GM21381 (cell line): ENCODE measurements at regions not wholly inside any gene's neighbourhood (a gene's known extent, or its start where the extent isn't known, plus 50 kb on each side); places are given as distances from the start of the nearest gene placed in this dataset.

Experiments
- ATAC-seq: cut with Tn5 transposase; IDR thresholded peaks from one replicate; pipeline ENCODE4 v1.9.1; 2021; ENCODE audit warnings: mild to moderate bottlenecking, moderate library complexity; ENCODE audit not compliant: unreplicated experiment

DNA sequence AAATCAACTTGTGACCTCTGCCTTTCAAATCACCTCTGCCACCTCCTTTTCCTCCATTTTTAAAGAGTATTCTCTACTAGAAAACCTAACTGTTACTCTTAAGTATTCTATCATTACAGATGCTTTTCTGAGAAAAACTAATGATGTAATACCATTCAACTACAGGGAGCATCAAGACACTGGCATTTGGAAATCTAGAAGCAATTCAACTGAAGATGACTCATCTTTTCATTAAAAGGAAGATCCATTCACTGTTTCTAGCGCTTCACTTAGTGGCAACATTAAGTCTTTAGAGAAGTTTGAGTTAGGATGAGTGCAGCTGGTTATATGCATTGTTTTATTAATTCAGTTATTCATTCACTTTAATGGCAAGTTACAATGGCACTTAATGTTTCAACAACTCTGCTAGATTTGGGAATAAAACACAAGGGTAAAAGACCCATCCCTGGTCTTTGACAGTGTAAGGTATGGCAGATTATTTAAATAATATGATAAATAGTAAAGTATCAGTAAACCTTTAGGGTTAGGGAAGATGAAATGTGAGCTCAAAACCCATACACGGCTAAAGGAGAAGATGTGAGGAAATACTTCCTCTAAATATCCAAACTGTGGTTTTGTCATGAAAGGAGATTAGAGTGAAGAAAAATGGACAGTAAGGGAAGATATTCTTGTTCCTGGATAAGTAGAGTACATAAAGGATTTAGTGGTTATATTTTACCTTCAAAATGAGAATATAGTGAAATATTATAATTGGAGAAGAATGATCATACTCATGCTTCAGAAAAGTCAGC lies 61.7 kb downstream of the KCNJ2 start:
- no peak for ATAC-seq

DNA sequence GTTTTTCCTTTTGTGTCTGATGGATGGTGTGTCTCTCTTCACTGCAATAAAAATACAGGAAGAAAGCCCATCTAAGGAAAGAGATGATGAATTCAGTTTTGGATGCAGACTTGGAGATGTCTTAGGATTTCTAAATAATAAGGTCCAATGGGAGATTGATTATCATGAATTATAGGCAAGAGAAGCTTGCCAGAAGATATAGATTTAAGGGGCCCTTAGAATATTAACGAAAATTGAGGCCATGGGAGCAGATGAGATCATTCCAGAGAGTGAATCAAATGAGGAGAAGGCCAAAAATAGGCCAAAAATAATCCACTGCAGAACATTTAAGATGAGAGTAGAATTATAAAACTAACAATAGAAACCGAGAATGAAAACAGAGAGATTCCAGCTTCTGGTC lies 63.1 kb downstream of the KCNJ2 start:
- ATAC-seq = no peak

DNA sequence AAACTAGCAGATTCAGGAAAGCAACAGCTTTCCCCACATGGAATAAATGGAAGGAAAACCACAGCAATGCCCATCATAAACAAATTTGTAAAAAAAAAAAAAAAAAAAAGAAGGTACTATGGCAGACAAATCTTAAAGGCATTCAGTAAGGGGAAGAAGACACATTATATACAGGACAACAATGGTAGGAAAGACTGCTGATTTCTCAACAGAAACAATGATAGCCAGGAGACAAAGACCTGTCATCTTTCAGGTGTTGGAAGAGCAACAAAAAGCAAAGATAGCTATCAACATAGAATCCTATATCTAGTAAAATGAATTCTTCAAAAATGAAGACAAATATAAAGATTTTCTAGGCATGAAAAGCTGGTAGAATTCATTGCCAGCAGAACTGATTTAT lies 65.9 kb downstream of the KCNJ2 start:
- ATAC-seq = no peak

DNA sequence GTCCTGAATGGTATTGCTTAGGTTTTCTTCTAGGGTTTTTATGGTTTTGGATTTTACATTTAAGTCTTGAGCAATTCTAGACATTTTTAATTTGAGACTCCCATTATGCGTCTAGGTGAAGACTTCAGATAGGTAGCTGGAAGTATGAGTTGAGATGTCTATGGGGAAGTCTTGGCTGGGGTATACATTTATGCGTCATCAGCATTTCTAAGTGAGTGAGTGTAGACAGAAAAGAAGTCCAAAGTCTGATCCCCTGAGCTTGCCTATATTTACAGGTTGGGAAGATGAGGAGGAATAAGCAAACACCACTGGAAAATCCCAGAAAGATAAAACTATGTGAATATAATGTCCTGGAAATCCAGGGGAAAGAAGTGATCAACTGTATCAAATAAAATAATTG lies 68.9 kb downstream of the KCNJ2 start:
- no peak for ATAC-seq

DNA sequence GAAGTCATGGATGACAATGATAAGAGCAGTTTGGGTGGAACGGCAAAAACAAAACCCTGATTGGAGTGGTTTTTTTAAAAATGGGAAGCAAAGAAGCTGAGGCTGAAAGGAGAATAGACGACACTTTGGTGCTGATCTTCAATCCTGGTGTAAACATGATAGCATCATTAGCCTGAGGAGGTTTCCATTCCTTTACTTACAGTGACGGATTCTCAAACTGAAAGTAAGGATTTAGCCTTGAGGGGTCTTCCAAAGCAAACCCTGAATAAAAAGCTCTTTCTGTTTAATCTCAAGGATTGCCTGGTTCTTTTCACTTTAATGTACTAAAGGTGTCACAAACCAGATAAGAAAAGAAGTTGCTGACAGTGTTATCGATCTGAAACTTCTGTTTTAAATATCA lies 69.3 kb downstream of the KCNJ2 start:
- ATAC-seq = no peak

DNA sequence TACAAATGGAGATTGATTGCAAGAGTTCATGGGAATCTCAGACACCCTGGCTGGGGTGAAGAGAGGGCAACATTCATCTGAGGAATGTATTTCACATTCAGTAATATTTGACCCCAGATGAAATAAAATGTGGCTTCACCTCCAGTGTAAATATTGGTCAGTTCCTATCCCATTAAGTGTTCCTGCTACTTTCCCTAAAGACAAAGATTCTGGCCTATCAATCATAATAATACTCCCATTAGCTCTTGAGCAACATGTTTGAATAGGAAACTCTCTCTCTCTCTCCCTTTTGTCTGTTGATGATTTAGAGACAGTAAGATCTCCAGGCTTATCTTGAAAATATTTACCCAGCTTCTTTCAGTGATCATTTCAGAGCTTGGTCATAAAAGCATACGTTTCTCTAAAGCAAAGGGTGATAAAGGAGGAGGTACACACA lies 70.1 kb downstream of the KCNJ2 start:
- no peak for ATAC-seq

DNA sequence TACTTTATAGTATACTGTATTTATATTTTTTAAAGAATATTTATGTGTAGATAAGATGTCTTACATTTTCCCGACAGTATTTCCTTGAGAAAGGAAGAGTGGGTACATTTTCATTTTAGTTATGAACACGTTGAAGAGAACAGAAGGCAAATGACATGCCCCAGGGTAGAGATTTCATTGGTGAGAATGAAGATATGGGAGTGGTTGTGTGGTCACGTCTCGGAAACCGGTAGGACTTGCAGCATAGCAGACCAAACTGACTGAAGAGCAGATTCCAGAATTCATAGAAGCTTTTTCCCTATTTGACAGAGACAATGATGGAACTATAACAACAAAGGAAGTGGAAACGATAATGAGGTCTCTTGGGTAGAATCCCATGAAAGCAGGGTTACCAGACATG lies 71.7 kb downstream of the KCNJ2 start:
- no peak for ATAC-seq

DNA sequence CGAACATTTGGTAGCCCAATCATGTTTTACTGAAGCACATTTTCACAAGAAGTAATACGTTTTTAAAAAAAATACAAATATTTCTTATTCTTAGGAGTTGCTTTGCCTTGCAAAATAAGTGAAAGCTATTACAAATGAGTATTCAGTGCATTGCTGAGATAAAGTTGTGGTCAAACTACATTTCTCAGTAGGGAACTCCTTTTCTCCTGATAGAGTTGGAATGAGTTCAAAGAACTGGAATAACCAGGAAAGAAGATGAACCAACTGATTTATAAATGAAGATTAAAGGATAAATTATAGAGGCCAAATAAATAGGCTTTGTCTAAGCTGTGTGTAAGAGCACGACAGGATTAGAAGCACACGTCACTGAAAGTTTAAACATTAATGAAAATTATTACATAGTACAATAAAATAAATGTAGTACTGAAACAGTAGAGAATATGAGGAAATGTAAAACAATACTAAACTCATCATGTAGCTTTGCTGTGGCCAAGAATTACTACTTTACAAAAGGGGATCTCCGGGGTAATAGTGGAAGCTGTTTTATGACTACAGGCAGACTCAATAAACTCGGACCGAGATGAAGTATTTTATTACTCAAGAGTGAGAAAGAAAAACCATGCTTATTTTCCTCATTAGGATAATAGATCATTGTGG lies 73.6 kb downstream of the KCNJ2 start:
- ATAC-seq = no peak

DNA sequence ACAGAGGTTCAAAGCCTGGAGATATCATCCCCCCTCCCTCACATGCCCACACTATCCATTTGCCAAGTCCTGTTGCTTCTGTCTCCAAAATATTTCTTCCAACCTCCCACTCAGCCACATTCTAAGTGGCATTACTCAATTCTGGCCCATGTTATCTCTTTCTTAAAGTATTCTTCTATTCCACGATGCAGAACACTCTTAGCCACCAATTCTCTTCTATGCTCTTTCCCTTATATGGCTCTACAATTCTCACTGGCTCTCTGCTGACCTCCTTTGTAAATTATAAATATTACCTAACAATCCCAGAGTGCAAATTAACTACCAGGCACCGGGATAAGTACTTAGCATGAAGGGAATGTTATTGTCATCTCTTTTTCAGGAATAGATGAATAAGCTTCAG lies 82.4 kb downstream of the KCNJ2 start:
- no peak for ATAC-seq

DNA sequence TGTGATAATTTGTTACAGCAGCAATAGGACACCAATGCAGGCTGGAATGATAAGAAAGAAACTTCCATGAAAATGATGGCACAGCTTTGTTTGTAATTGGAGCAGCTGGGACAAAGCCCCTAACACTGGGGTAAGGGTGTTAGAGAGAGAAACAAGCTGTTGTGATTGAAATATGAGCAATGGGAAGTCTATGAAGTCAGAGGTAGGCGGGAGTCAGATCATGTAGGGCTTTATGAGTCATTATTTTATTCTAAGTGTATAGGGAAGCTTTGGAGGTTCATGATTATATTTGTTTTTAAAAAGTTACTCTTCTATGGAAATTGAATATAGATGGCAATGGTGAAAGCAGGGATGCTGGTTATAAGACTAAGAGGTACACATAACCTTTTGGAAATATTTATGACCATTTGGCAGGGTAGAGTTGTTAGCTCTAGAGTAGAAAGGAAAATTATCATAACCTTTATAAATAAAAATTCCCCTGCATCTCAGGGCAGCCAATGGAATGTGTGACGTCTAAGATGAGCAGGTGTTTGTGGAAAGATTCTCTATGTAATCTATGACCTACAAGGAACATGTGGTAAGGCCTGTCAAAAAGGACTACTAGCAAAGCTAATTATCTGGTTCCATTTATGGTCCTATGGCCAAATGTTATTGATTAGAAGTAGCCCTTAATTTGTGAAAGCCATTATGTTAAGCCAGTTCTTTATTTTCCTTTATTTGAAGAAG lies 85.6 kb downstream of the KCNJ2 start:
- ATAC-seq = no peak

DNA sequence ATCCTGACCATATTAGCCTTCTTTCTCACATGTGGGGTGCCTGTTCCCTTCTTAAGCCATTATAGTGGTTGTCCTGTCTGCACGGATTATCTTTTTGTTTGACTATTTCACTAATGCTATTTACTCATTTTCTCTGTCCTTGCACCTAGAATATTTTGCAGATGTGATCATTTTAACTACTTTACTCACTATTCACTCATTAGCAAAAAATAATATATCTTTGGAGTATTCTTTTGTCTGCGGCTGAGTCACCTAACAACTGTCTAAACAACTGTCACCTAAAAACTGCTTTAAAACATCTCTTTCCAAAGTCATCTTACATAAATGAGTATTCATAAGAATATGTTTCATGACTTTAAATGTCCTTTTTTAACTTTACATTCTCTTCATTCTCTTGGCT lies 87.4 kb downstream of the KCNJ2 start:
- no peak for ATAC-seq

DNA sequence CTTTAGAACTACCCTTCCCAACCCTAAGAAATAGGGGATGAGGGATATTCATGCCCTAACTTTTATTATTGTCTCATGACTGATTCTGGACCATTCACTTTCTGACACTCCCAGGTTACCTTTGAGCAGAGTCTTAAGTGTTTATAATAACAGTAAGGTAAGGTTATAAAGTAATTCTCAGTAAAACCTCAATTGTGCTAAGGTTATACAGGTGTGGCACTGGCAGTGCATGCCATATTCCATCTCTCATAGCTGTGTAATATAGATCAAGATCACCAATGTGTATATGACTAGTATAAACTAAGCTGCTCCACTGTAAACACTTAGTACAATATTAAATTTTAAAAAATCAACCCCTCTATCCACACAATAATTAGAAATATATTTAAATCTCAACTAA lies 89.1 kb downstream of the KCNJ2 start:
- no peak for ATAC-seq

DNA sequence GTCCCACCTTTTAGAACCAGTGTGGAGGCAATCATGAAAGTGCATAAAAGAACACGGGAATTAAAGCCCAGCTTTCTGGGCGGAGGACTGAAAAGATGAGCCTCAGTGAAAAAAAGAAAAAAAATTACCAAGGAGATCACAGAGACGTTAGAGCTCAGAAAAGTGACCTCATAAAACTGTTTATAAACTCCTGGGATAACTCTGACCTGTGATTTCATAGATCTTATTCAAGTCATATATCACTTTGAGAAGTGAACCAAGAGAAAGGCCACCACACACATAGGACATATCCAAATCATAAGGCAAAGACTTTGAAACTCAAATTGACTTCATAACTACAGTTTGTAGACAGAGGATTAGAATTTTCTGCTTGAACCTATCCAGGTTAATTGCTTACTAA lies 90.1 kb downstream of the KCNJ2 start:
- no peak for ATAC-seq

DNA sequence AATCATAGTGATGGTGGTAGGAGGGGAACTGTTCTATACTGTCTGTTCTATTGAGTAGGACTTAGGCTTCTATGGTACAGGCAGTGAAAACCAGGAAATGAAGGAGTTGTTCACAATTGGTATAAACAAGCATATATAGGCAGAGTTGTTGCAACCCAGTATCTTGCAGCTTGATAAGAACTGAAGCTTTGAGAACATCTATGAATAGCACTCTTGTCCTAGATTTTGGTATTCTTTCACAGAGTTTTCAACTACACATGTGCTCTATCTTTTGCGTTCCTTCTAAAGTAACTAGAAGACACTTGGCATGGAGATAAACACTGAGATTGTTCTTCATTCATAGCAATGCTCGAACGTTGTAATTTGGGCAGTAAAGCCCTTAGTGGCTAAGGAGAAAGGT lies 91.8 kb downstream of the KCNJ2 start:
- no peak for ATAC-seq

DNA sequence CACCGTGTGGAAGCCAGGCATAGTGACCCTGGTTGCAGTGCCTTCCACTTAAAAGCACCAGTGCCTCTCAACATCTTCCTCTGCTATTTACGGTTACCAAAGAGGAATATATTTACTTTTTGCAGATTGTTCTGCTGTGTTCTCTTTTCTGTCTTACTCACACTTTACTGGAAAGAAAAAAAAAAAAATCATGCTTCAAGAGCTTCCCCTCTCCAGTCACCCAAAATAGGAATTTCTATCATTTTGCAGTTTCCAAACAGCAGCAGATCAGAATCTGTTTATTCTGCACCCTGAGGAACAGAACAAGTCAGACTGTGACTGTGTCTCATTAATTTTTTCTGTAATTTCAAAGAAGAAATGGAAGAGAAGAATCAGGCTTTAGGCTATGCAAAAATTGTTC lies 96.1 kb downstream of the KCNJ2 start:
- ATAC-seq = no peak

DNA sequence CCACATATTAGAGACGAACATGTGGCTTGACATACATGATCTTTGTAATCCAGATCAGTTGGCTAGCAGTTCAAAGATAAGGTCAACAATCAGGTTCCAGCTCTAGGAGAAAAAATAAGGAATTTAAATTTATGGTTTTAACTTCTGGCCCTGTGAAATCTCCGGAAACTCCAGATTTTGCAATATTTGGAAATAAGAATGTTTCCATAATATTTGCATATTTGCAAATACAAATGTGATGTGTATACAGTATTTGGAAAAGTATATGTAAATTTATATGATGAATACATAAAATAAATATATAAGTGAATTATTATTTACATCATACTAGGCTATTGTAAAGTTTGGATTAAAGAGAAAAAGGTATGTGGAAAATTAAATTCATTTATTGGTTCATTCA lies 97.1 kb downstream of the KCNJ2 start:
- ATAC-seq = no peak

DNA sequence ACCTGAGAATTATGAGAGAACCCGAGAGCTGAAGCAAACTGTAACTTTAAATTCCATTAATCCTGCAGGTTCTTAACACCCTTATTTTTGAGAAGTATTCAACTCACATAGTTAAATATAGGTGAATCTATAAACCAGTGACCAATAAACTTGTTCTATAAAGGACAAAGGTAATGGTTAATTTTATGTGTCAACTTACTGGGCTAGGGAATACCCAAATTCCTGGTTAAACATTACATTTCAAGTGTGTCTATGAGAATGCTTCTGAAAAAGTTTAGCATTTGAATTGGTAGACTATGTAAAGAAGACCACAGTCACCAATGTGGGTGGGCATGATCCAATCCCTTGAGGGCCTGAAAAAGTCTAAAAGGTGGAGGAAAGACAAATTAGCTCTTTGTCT lies 99.1 kb downstream of the KCNJ2 start:
- ATAC-seq = no peak

DNA sequence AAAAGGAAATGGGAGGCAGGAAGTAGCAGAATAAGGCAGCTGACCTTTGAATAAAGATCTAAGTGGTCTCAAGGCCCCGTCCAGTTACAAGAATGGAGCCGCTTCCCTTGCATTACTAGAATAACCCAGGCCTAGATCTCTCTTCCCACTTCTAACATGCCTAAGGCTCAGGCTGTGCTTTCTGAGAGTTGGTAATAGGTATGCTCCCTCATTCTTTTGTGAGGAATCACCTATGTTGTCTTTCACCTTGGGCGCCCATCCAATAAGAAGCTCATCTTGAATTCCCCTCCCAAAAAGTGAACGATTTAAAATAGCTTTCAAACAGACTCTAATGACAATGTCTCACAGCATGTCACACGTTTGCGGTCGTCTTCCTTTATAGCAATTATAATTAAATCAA lies 101.2 kb downstream of the KCNJ2 start:
- ATAC-seq = no peak

DNA sequence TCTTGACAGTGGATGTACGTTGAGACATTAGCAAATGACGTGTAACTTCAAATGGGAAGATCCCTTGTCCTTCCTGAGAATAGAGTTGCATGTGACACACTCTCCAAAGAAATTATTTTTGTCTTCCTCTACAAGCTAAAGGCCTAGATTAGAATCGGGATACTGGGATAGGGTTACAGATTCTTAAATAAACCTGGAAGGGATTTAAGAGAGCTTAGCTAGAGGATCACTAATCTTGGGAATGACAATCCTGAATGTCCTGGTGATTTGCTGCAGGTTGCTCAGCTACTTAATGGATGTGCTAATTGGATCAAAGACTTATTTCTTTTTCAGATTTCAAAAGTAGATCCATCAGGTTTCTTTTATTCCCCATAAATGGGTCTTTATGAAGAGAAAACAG lies 101.9 kb downstream of the KCNJ2 start:
- ATAC-seq = no peak

DNA sequence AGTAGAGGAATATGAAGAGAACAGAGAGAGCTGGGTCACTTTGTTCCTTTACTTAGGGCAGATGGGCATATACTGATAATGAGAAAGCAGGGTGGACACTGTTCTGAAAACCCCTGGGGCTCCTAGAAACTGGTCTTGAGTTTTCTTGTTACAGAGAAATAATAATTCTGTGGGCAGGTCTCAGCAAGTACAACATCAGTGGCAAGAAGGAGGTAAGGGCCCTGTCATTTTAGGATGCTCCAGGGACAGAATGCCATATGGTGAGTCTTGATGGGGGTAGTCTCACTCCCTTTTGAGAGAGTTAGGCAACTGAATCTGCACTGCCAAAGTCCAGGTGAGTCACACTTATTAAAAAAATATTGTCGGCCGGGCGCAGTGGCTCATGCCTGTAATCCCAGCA lies 102.3 kb downstream of the KCNJ2 start:
- no peak for ATAC-seq

DNA sequence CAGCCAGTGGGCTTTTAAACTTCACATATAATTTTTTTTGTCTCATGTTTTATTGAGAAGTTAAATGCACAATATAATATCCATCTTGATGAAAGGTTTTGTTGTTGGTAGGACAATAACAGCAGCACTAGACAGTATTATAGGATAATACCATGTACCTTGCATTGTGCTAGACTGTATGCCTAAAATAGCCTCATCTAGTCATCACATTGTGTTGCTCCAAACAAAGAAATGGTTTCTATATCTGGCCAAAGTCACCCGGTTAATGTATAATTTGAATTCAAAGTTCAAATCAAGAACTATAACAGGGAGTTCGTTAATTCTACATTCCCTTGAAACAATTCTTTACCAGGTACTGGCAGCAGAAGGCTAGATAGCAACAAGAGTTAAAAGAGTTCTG lies 104.9 kb downstream of the KCNJ2 start:
- no peak for ATAC-seq

DNA sequence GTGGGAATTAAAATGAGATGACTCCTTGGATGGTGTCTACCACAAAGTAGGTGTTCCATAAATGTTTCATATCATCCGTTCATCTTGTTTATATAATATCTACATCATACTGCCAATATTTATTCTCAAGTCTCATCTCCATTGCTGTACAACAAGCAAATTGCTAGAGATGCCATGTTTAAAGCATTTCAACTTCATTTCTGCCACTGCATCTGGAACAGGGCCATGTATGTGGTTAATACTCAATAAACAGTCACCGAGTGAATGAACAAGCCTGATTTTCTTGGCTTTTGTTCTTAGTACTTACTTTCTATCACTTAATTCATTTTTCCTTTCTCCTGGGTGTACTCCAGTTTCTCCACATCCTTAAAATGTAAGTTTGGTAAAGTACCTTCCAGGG lies 107.6 kb downstream of the KCNJ2 start:
- ATAC-seq = no peak
